Iris pigment epithelial cell (primary cell): ENCODE measurements at regions not wholly inside any gene's neighbourhood (a gene's known extent, or its start where the extent isn't known, plus 50 kb on each side); places are given as distances from the start of the nearest gene placed in this dataset.

Source experiments
- DNase-seq: peaks from one replicate; pipeline ENCODE4 v3.0.0-alpha.2; 2011; ENCODE audit warnings: low read depth

GRCh38 chr9:118059484-118060278, 355.5 kb downstream of the TLR4 start:
- peak; percentile 18 for DNase-seq

- no peak for DNase-seq
Observed at GRCh38 chr9:118083161-118083560, 379.0 kb downstream of the TLR4 start.

- DNase-seq: no peak
Observed at GRCh38 chr9:118088090-118088489, 383.9 kb downstream of the TLR4 start.

- DNase-seq: no peak
Observed at GRCh38 chr9:118091226-118091625, 387.0 kb downstream of the TLR4 start.

GRCh38 chr9:118091711-118092500, 387.7 kb downstream of the TLR4 start:
- no peak for DNase-seq

- no peak for DNase-seq
Observed at GRCh38 chr9:118094387-118094786, 390.2 kb downstream of the TLR4 start.

GRCh38 chr9:118100529-118101419, 396.6 kb downstream of the TLR4 start:
- DNase-seq: no peak

- DNase-seq: no peak
Observed at GRCh38 chr9:118104363-118104762, 400.2 kb downstream of the TLR4 start.

GRCh38 chr9:118108971-118109370, 404.8 kb downstream of the TLR4 start:
- no peak for DNase-seq

GRCh38 chr9:118109542-118109941, 405.3 kb downstream of the TLR4 start:
- no peak for DNase-seq

- no peak for DNase-seq
Observed at GRCh38 chr9:118121361-118121760, 417.2 kb downstream of the TLR4 start.

- no peak for DNase-seq
Observed at GRCh38 chr9:118128313-118128712, 424.1 kb downstream of the TLR4 start.

- DNase-seq: no peak
Observed at GRCh38 chr9:118129541-118129940, 425.3 kb downstream of the TLR4 start.

GRCh38 chr9:118148990-118149389, 444.8 kb downstream of the TLR4 start:
- DNase-seq: no peak

GRCh38 chr9:118156846-118157245, 452.6 kb downstream of the TLR4 start:
- no peak for DNase-seq

- no peak for DNase-seq
Observed at GRCh38 chr9:118162716-118163115, 458.5 kb downstream of the TLR4 start.

- no peak for DNase-seq
Observed at GRCh38 chr9:118163751-118164150, 459.5 kb downstream of the TLR4 start.

GRCh38 chr9:118165451-118165850, 461.2 kb downstream of the TLR4 start:
- DNase-seq: no peak

GRCh38 chr9:118170032-118170955, 466.1 kb downstream of the TLR4 start:
- peak; percentile 42 for DNase-seq

GRCh38 chr9:118177241-118177640, 473.0 kb downstream of the TLR4 start:
- no peak for DNase-seq

- DNase-seq: no peak
Observed at GRCh38 chr9:118183576-118183975, 479.4 kb downstream of the TLR4 start.
